ENCODE measurements at regions not wholly inside any gene's neighbourhood (a gene's known extent, or its start where the extent isn't known, plus 50 kb on each side); places are given as distances from the start of the nearest gene placed in this dataset.

DNA sequence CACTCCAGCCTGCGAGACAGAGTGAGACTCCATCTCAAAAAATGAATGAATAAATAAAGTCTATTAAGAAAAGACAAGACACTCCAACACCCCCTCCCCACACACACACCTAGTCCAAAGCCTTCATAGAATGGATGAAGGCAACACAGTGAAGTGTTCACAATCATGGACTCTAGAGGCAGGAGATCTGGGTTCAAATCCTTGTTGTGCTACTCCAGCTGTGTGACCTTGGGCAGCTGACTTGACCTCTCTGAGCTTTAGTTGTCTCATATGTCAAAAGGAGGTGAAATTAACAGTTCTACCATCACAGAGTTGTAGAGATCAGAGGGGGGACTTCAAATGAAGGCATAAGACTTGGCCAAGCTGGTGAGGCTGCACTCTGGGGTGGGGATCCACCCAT lies 95.8 kb upstream of the MAP1LC3B2 start:
- no peak for DNase-seq

DNA sequence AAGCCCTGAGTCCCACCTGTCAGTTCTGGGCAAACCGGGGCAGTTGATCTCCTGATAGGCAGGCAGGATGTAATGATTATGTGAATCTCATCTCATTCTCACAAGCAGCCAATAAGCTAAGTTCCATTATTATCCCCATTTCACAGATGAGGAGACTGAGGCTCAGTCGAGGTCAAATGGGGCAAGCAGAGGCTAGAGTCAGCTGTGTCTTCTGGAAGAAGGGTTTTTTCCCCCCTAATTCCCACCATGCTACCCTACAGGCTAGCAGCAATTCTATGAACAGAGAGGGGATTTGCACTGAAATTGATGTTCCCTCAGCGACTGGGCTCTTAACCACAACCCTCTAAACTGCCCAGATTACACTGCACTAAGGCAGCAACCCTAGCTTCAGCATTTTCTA lies 93.8 kb upstream of the MAP1LC3B2 start:
- no peak for DNase-seq

DNA sequence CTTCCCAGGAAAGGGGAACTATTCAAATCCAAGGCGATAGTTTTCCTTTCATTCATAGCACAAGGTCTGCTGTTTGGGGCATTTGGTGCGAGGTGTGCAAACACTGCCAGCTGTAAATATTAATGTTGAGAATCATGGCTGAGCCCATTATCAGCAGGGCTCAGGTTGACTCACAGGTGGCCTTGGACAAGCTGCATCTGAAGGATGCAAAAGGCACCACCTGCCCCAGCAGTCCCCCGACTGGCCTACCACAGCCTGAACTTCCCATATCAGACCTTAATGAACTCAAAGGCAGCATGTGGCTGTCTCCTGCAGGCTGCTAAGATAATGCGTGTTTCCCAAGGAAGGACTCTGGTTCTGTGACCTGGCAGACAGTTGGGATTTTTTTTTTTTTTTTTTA lies 93.3 kb upstream of the MAP1LC3B2 start:
- DNase-seq, result no peak

DNA sequence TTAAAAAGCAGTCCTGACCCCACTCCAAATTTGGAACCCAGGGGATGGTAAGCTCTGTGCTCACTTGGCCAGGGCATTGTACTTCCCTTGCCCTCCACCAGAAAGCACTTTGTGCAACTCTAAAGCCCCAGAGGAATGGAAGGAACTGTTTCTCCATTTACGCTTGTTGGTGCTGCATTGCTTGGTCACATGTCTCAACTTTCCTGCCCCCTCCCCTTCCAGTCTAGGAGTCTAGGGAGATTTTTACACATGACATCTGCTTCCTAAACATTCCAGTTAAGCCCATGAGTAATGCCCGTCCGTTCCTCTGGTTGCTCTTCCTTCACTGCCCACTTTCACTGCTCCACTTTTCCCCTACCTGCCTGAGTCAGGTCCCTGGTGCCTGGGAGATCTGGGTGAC lies 92.6 kb upstream of the MAP1LC3B2 start:
- no peak for DNase-seq

- DNase-seq, result no peak
These were observed 89.8 kb upstream of the MAP1LC3B2 start for GRCh38 chr12:116469344-116469743.

GRCh38 chr12:116471544-116471943 lies 87.6 kb upstream of the MAP1LC3B2 start:
- no peak for DNase-seq

- DNase-seq, result no peak
These were observed 87.0 kb upstream of the MAP1LC3B2 start for GRCh38 chr12:116472193-116472592.

GRCh38 chr12:116473416-116473815 lies 85.8 kb upstream of the MAP1LC3B2 start:
- DNase-seq, result no peak

DNA sequence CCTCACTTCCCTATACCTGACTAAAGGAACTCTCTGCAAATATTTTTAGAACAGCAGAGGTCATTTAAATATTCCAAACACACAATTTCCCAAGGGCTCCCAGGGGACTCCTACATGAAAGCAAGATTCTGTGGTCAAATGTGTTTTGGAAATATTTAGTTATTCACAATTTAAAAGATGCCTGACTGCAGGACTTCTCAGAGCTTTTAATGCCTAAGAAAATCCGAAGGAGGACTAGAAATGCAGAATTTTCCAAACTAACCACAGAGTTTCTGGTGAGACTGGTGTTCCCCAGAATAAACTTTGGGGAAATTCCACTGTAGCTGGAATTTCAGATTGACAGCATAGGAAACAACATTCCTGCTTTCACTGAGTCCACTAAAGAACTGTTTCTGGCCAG lies 84.8 kb upstream of the MAP1LC3B2 start:
- DNase-seq, result no peak

DNA sequence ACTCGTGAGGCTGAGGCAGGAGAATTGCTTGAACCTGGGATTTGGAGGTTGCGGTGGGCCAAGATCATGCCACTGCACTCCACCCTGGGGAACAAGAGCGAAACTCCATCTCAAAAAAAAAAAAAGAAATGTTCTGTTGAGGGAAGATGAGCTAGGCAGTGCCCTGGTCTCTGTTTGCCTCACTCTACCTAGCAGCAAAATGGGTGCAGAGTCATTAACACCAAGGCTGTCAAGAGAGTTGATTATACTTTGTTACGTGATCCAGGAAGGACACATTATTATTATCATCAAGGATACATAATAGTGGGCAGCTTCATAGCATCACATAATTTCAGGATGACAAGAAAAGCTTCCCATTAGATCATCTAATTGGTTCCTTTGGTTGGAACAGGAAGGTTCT lies 84.3 kb upstream of the MAP1LC3B2 start:
- no peak for DNase-seq

- DNase-seq, result no peak
These were observed 82.9 kb upstream of the MAP1LC3B2 start for GRCh38 chr12:116476227-116476822.

DNA sequence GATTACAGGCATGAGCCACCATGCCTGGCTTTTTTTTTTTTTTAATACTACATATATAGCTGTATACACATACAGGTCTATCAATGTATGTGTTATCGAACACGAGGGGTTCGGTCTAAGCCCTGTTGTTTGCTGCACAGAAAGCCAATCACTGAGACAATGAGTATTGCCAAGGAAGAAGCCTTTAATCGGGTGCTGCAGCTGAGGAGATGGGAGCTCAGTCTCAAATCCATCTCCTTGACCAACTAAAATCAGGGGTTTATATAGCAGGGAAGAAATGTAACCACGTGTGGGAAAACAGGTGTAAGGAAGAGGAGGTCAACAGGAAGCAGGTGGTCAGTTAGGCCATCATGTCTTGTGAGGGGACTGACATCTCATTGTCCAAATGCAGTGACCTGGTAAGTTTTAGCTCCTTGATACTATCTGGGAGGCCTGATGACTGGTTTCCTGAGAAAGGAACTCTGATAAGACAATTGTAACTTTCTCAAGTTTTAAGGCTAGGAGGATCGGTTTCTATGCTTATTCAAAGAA lies 80.9 kb upstream of the MAP1LC3B2 start:
- DNase-seq, result no peak

GRCh38 chr12:116480210-116480810 lies 78.9 kb upstream of the MAP1LC3B2 start:
- DNase-seq, result no peak

GRCh38 chr12:116481726-116482125 lies 77.5 kb upstream of the MAP1LC3B2 start:
- DNase-seq, result no peak

DNA sequence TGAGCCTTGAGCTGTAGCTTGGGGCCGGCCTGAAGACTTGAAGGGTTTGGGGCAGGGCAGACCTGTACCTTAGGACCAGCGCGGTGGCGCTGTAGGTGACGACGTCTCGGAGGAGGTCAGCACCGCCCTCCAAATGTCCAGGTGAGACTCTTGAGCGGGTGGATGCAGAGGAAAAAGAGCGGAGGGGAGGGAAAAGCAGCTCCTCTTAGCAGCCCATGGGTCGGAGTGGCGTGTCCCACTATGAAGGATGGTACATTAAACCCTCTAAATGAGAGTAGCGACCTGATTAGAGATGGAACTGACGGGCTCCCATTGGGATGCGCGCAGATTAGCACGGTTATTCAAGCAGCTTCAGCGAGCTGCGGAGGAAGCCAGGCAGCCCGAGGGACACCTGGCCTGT lies 77.0 kb upstream of the MAP1LC3B2 start:
- DNase-seq, result no peak

DNA sequence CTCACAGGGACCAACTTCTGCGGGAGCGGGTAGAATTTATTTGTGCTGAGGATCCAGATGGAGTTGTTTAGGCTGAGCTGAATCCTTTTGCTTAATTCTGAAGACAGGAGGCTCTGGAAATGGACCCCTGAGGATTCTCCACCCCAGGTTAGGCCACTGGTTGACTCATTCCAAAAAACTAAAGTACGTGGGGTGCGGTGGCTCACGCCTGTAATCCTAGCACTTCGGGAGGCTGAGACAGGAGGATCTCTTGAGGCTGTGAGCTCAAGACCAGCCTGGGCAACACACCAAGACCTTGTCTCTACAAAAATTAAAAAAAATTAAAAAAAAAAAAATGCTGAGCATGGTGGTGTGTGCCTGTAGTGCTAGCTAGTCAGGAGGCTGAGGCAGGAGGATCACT lies 76.3 kb upstream of the MAP1LC3B2 start:
- DNase-seq, result no peak

GRCh38 chr12:116483959-116484750 lies 75.0 kb upstream of the MAP1LC3B2 start:
- no peak for DNase-seq

- DNase-seq, result no peak
These were observed 74.4 kb upstream of the MAP1LC3B2 start for GRCh38 chr12:116484807-116485206.

DNA sequence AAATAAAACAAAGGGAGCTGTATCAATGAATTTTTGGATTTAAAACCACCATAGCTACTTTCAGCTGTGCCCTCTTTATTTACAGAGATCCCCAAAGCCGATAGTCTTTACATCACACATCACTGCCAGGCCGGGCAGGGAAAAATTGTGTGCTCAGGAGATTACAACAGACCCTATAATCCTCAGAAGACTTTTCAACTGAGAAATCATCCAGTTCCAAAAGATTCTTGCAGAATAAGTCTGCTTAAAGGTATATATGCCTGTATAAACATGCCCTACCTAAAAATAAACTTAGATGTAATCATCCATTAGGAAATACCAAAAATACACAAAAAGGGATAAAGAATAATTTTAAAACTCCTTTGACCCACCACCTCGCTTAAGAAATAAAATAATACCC lies 70.1 kb upstream of the MAP1LC3B2 start:
- no peak for DNase-seq

GRCh38 chr12:116490471-116490870 lies 68.7 kb upstream of the MAP1LC3B2 start:
- DNase-seq, result no peak

DNA sequence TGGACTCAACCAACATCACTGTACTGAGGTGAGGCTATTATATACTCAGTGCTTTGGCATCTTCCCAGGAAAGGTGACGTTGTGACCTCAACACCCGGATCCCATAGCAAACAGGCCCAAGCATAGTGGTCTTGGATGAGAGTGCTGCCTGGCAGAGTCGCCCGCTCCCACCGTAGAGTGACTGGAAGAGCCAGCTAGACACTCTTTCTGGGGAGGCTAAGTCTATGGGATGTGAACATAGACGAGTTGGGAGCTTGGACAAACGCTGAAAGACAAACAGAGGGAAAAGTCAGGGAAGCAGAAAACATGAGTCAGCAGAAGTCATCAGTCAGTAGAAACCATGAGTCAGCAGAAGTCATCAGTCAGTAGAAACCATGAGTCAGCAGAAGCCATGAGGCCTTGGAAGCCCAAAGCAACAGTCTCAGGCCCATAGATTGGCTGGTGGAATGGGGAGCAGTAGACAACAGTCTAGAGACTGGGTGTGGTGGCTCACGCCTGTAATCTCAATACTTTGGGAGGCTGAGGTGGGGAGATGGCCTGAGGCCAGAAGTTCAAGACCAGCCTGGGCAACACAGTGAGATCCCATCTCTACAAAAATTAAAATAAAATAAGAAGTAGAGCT lies 66.4 kb upstream of the MAP1LC3B2 start:
- DNase-seq, result no peak

GRCh38 chr12:116495260-116495659 lies 63.9 kb upstream of the MAP1LC3B2 start:
- no peak for DNase-seq

GRCh38 chr12:116497051-116497591 lies 62.1 kb upstream of the MAP1LC3B2 start:
- no peak for DNase-seq

Measured in NCI-H774 (cell line).